ENCODE measurements at regions not wholly inside any gene's neighbourhood (a gene's known extent, or its start where the extent isn't known, plus 50 kb on each side); places are given as distances from the start of the nearest gene placed in this dataset.

DNA sequence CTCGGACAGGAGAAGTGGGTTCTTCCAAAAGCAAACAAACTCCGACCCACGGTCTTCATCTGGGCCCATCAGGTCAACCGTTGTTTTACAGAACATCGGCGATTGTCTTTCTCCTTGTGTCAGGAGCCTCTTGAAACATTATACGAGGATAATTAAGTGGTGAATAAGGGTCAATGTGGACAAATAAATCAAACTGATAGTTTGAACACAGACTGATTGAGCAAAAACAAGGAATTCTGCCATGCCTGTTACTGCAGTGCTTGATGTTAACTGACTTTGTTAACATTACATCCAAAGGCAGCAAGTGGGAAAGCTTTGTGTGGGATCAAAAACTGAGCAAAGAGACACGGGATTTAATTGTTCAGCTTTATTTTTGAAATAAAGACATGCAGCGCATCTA lies 101.1 kb upstream of the IFNGR1 start:
- Histone ChIP-seq H2BK12ac (ENCODE audit: low read length in 2 of 2) (no peak overlapping the region), H2BK120ac (ENCODE audit: low read depth, low read length) (no peak overlapping the region), H3K23ac (ENCODE audit: low read length in 2 of 2) (no peak overlapping the region), H3K27ac (ENCODE audit: low read length, poor library complexity, severe bottlenecking) (no peak overlapping the region), H3K27me3 (ENCODE audit: control insufficient read depth in 1 of 2, insufficient read depth in 1 of 2, low read length in 2 of 2) (no peaks in the 10 kb centered on the region), H3K36me3 (ENCODE audit: control insufficient read depth in 1 of 2, insufficient read depth in 2 of 2, low read depth in 1 of 2, low read length in 2 of 2) (no peaks in the 10 kb centered on the region), H4K91ac (ENCODE audit: low read length) (no peak overlapping the region), H2AK5ac (ENCODE audit: low read length, severe bottlenecking) (no peak overlapping the region), H3K79me1 (replicated peaks; ENCODE audit: low read length, poor library complexity, severe bottlenecking) (no peaks in the 10 kb centered on the region), H3K9me3 (ENCODE audit: control insufficient read depth, low read length) (no peaks in the 10 kb centered on the region), H3K18ac (ENCODE audit: low read depth in 1 of 2, low read length in 2 of 2) (no peak overlapping the region), H2AFZ (ENCODE audit: low read depth, low read length) (no peak overlapping the region), H3K14ac (ENCODE audit: low read length in 2 of 2) (no peak overlapping the region), H3K4ac (ENCODE audit: low read depth in 1 of 2, low read length in 2 of 2) (no peak overlapping the region), H2BK5ac (ENCODE audit: low read depth, low read length, poor library complexity, severe bottlenecking) (no peak overlapping the region), H3K4me2 (ENCODE audit: low read length, poor library complexity, severe bottlenecking) (no peak overlapping the region), H4K8ac (ENCODE audit: low read length) (no peak overlapping the region), H3K9ac (ENCODE audit: low read length) (no peak overlapping the region), H2BK15ac (ENCODE audit: low read depth, poor library complexity, severe bottlenecking) (no peak overlapping the region), H3K4me1 (ENCODE audit: control insufficient read depth, insufficient read depth, low read depth, low read length) (no peaks in the 10 kb centered on the region), H3K4me3 (ENCODE audit: insufficient read depth in 1 of 2, low read depth in 1 of 2, low read length in 2 of 2) (no peak overlapping the region)
- DNase-seq: no peak
- 88% methylated on average over 9 of the region's 9 CpGs for WGBS

GRCh38 chr6:137316626-137317025 lies 97.4 kb upstream of the IFNGR1 start:
- Histone ChIP-seq H2BK12ac (ENCODE audit: low read length in 2 of 2) (no peak overlapping the region), H3K9me3 (ENCODE audit: control insufficient read depth, low read length) (no peaks in the 10 kb centered on the region), H3K4me1 (ENCODE audit: control insufficient read depth, insufficient read depth, low read depth, low read length) (no peaks in the 10 kb centered on the region), H3K4me2 (ENCODE audit: low read length, poor library complexity, severe bottlenecking) (no peak overlapping the region), H3K18ac (ENCODE audit: low read depth in 1 of 2, low read length in 2 of 2) (no peak overlapping the region), H4K91ac (ENCODE audit: low read length) (no peak overlapping the region), H3K27ac (ENCODE audit: low read length, poor library complexity, severe bottlenecking) (no peak overlapping the region), H3K14ac (ENCODE audit: low read length in 2 of 2) (no peak overlapping the region), H2AK5ac (ENCODE audit: low read length, severe bottlenecking) (no peak overlapping the region), H3K4me3 (ENCODE audit: insufficient read depth in 1 of 2, low read depth in 1 of 2, low read length in 2 of 2) (no peak overlapping the region), H3K79me1 (replicated peaks; ENCODE audit: low read length, poor library complexity, severe bottlenecking) (no peaks in the 10 kb centered on the region), H3K23ac (ENCODE audit: low read length in 2 of 2) (no peak overlapping the region), H4K8ac (ENCODE audit: low read length) (no peak overlapping the region), H3K36me3 (ENCODE audit: control insufficient read depth in 1 of 2, insufficient read depth in 2 of 2, low read depth in 1 of 2, low read length in 2 of 2) (no peaks in the 10 kb centered on the region), H2BK120ac (ENCODE audit: low read depth, low read length) (no peak overlapping the region), H3K4ac (ENCODE audit: low read depth in 1 of 2, low read length in 2 of 2) (no peak overlapping the region), H2BK5ac (ENCODE audit: low read depth, low read length, poor library complexity, severe bottlenecking) (no peak overlapping the region), H3K9ac (ENCODE audit: low read length) (no peak overlapping the region), H2BK15ac (ENCODE audit: low read depth, poor library complexity, severe bottlenecking) (no peak overlapping the region), H3K27me3 (ENCODE audit: control insufficient read depth in 1 of 2, insufficient read depth in 1 of 2, low read length in 2 of 2) (no peaks in the 10 kb centered on the region), H2AFZ (ENCODE audit: low read depth, low read length) (no peak overlapping the region)
- DNase-seq: no peak

DNA sequence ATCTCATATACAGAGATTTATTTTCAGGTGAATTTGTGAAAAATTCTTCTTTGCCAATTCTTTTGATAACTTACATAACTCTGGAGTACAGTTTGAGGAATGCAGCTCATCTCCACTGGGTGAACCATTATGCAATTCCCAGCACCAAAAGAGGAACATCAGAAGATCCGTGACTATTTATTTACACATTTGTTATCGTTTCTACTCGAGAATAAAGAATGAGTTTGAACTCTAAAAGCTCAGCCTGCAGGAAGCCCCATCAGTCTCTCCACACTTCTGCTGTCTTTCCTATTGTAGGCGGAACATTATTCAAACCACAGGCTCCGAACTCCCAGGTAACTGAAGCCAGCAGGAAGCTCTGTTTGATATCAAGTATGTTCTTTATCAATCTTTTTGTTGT lies 95.9 kb upstream of the IFNGR1 start:
- no peak overlapping the region for H3K4ac ChIP-seq (ENCODE audit: low read depth in 1 of 2, low read length in 2 of 2)
- H4K91ac ChIP-seq (ENCODE audit: low read length): no peak overlapping the region
- no peak overlapping the region for H2BK120ac ChIP-seq (ENCODE audit: low read depth, low read length)
- H2BK5ac ChIP-seq (ENCODE audit: low read depth, low read length, poor library complexity, severe bottlenecking): no peak overlapping the region
- H3K23ac ChIP-seq (ENCODE audit: low read length in 2 of 2): no peak overlapping the region
- no peak for DNase-seq
- 69% methylated on average over 5 of the region's 5 CpGs for WGBS
- no peaks in the 10 kb centered on the region for H3K36me3 ChIP-seq (ENCODE audit: control insufficient read depth in 1 of 2, insufficient read depth in 2 of 2, low read depth in 1 of 2, low read length in 2 of 2)
- H2BK15ac ChIP-seq (ENCODE audit: low read depth, poor library complexity, severe bottlenecking): no peak overlapping the region
- H2AFZ ChIP-seq (ENCODE audit: low read depth, low read length): no peak overlapping the region
- no peak overlapping the region for H3K4me2 ChIP-seq (ENCODE audit: low read length, poor library complexity, severe bottlenecking)
- no peak overlapping the region for H2AK5ac ChIP-seq (ENCODE audit: low read length, severe bottlenecking)
- no peaks in the 10 kb centered on the region for H3K27me3 ChIP-seq (ENCODE audit: control insufficient read depth in 1 of 2, insufficient read depth in 1 of 2, low read length in 2 of 2)
- no peak overlapping the region for H2BK12ac ChIP-seq (ENCODE audit: low read length in 2 of 2)
- no peak overlapping the region for H3K9ac ChIP-seq (ENCODE audit: low read length)
- no peak overlapping the region for H4K8ac ChIP-seq (ENCODE audit: low read length)
- H3K18ac ChIP-seq (ENCODE audit: low read depth in 1 of 2, low read length in 2 of 2): no peak overlapping the region
- no peaks in the 10 kb centered on the region for H3K9me3 ChIP-seq (ENCODE audit: control insufficient read depth, low read length)
- no peak overlapping the region for H3K27ac ChIP-seq (ENCODE audit: low read length, poor library complexity, severe bottlenecking)
- no peak overlapping the region for H3K4me3 ChIP-seq (ENCODE audit: insufficient read depth in 1 of 2, low read depth in 1 of 2, low read length in 2 of 2)
- no peaks in the 10 kb centered on the region for H3K79me1 ChIP-seq (replicated peaks; ENCODE audit: low read length, poor library complexity, severe bottlenecking)
- H3K14ac ChIP-seq (ENCODE audit: low read length in 2 of 2): no peak overlapping the region
- no peaks in the 10 kb centered on the region for H3K4me1 ChIP-seq (ENCODE audit: control insufficient read depth, insufficient read depth, low read depth, low read length)

GRCh38 chr6:137313928-137314855 lies 95.0 kb upstream of the IFNGR1 start:
- peak overlapping the region in 1 of 2 experiments; percentile 70 for H3K4me3 ChIP-seq (ENCODE audit: insufficient read depth in 1 of 2, low read depth in 1 of 2, low read length in 2 of 2)
- peak overlapping the region; percentile 42 for H3K9ac ChIP-seq (ENCODE audit: low read length)
- H2AK5ac ChIP-seq (ENCODE audit: low read length, severe bottlenecking): no peak overlapping the region
- H2BK12ac ChIP-seq (ENCODE audit: low read length in 2 of 2): no peak overlapping the region
- H2BK15ac ChIP-seq (ENCODE audit: low read depth, poor library complexity, severe bottlenecking): no peak overlapping the region
- H3K27ac ChIP-seq (ENCODE audit: low read length, poor library complexity, severe bottlenecking): no peak overlapping the region
- DNase-seq: peak; percentile 80
- H3K9me3 ChIP-seq (ENCODE audit: control insufficient read depth, low read length): no peaks in the 10 kb centered on the region
- H2BK5ac ChIP-seq (ENCODE audit: low read depth, low read length, poor library complexity, severe bottlenecking): no peak overlapping the region
- H3K36me3 ChIP-seq (ENCODE audit: control insufficient read depth in 1 of 2, insufficient read depth in 2 of 2, low read depth in 1 of 2, low read length in 2 of 2): no peaks in the 10 kb centered on the region
- no peak overlapping the region for H3K18ac ChIP-seq (ENCODE audit: low read depth in 1 of 2, low read length in 2 of 2)
- 15% methylated on average over 11 of the region's 11 CpGs for WGBS
- no peak overlapping the region for H3K4ac ChIP-seq (ENCODE audit: low read depth in 1 of 2, low read length in 2 of 2)
- no peak overlapping the region for H2AFZ ChIP-seq (ENCODE audit: low read depth, low read length)
- no peak overlapping the region for H3K4me2 ChIP-seq (ENCODE audit: low read length, poor library complexity, severe bottlenecking)
- no peak overlapping the region for H4K8ac ChIP-seq (ENCODE audit: low read length)
- no peak overlapping the region for H3K23ac ChIP-seq (ENCODE audit: low read length in 2 of 2)
- no peak overlapping the region for H3K14ac ChIP-seq (ENCODE audit: low read length in 2 of 2)
- H2BK120ac ChIP-seq (ENCODE audit: low read depth, low read length): no peak overlapping the region
- H4K91ac ChIP-seq (ENCODE audit: low read length): no peak overlapping the region
- H3K4me1 ChIP-seq (ENCODE audit: control insufficient read depth, insufficient read depth, low read depth, low read length): peaks cover 2% of the 10 kb centered on the region
- H3K79me1 ChIP-seq (replicated peaks; ENCODE audit: low read length, poor library complexity, severe bottlenecking): no peaks in the 10 kb centered on the region
- no peaks in the 10 kb centered on the region for H3K27me3 ChIP-seq (ENCODE audit: control insufficient read depth in 1 of 2, insufficient read depth in 1 of 2, low read length in 2 of 2)
